Tibial nerve (tissue), 4 donors: ENCODE measurements at regions not wholly inside any gene's neighbourhood (a gene's known extent, or its start where the extent isn't known, plus 50 kb on each side); places are given as distances from the start of the nearest gene placed in this dataset.

Source experiments
- CTCF ChIP-seq, 5 experiments: fragments of 200-600 bp in 3 of 5; fragments of 450-650 bp in 2 of 5; sonication (generic) in 3 of 5; IDR thresholded peaks; one replicate each; pipeline ENCODE4 v1.5.1; 2016 to 2019; ENCODE audit warnings: antibody characterized with exemption in 5 of 5, mild to moderate bottlenecking in 3 of 5, moderate library complexity in 2 of 5
- EP300 ChIP-seq, 2 donors: sonication (generic); formaldehyde crosslinking; IDR thresholded peaks; one replicate each; pipeline ENCODE4 v1.6.1; 2017; ENCODE audit warnings: antibody characterized with exemption in 2 of 2, mild to moderate bottlenecking in 1 of 2

- TF ChIP-seq CTCF (IDR thresholded peaks at IDR 0.05) (no peak), EP300 (IDR thresholded peaks at IDR 0.05) (no peak)
Observed at GRCh38 chr3:75144406-75144805, 519.7 kb upstream of the FRG2C start.
